Forelimb muscle (tissue), 1 donor: ENCODE measurements at regions not wholly inside any gene's neighbourhood (a gene's known extent, or its start where the extent isn't known, plus 50 kb on each side); places are given as distances from the start of the nearest gene placed in this dataset.
"Not testable (repeated sequence)": the region's sequence is repeated elsewhere in the genome, so short reads cannot be mapped to it uniquely, and the experiment has no call there.

Source experiments
- DNase-seq: peaks from one replicate; pipeline ENCODE4 v3.0.0-alpha.2; 2013; ENCODE audit warnings: low read depth

DNA sequence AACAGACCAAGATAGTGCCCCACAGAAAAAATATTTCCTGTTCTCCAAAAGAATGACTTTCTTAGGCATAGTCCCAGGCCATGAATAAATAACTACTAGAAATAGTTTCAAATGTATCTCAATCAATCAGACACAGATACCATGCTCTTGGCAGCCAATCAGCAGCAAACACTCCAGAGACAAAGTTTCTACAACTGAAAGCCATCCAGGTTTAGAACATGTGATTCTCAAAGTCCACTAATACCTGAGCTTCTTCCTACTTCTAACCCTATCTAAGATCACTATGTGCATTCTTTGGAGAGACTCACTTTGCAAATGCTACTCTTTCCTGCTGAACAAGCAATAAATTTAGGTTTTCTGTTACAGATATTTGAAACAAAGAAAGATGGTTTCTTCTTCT is 425.8 kb upstream of the GRIN3A start:
- DNase-seq, result no peak

DNA sequence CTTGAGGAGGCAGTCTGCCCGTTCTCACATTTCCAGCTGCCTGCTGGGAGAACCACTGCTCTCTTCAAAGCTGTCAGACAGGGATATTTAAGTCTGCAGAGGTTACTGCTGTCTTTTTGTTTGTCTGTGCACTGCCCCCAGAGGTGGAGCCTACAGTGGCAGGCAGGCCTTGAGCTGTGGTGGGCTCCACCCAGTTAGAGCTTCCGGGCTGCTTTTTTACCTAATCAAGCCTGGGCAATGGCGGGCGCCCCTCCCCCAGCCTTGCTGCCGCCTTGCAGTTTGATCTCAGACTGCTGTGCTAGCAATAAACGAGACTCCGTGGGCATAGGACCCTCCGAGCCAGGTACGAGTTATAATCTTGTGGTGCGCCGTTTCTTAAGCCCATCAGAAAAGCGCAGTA is 414.6 kb upstream of the GRIN3A start:
- DNase-seq, result not testable (repeated sequence)

DNA sequence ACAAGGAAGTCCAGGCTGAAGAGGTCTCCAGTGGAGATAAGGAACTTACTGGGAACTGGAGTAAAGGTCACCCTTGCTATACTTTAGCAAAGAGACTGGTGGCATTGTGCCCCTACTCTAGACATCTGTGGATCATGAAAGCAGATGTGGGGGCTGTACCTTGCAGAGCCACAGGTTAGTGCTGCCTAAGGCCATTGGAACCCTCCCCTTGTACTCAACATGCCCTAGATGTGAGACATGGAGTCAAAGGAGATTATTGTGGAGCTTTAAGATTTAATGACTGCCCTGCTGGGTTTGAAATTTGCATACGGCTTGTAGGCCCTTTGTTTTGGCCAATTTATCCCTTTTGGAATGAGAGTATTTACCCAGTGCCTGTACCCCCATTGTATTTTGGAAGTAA is 397.3 kb upstream of the GRIN3A start:
- DNase-seq, result no peak

DNA sequence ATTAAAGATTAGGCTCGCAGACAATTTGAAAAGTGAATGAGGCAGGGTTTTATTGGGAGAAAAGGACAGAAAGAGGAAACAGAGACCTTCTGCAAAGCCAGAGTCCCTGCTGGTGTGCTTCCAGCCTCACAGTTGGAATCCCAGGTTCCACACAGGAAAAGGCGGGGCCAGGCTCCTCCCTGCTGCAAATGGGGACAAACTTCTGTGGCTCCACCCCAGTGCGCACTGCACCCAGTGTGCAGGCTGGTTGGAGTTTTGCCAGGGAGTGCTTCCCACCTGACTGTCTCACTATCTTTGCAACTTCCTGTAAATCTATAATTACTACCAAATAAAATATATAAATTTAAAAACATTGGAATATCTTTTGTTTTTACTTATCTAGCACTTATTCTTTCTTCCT is 386.0 kb upstream of the GRIN3A start:
- DNase-seq, result no peak

DNA sequence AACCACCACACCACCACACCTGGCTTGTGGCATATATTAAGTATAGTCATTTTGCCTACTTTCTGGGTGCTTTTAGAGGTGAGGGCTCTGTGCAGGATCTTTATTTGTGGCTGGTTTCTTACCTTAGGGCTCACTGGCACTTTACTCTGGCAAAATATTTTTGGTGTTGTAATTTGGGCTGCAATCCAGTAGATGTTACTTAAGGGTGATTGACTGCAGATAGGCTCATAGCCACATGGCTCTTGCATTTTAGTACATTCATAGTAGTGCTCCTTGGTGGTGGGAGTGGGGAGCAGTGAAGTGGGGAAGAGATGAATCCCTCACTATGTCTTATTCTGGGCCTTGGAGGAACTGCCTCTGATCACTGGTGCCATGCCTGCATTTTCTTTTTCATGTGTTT is 376.1 kb upstream of the GRIN3A start:
- DNase-seq, result no peak

DNA sequence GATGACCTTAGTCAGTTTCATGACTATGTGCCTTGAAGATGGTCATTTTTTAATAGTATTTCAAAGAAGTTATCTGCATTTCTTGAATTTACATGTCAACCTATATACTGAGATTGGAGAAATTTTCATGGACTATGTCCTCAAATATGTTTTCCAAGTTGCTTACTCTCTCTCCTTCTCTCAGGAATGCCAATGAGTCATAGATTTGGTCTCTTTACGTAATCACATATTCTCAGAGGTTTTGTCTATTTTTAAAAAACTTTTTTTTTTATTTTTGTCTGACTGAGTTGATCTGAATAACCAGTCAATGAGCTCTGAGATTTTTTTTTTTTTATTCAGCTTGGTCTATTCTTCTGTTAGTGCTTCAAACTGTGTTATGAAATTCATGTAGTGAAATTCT is 374.7 kb upstream of the GRIN3A start:
- DNase-seq, result no peak

DNA sequence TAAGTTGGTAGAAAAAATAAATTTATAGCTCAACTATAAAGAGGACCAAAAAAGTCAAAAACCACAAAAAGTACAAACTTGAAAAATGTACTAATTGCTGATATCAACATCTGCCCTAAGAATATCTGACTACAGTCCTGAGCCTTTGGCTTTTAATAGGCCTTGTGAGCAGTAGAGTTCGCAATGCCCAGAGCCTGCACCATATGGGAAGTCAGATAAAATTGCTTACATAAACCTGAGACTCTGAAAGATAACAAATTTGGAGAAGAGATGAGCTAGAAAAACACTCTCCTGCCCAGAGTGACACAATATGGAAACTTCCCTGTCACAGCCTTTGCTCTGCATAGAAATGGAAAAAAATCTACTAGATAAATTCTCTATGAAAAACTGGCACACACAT is 368.0 kb upstream of the GRIN3A start:
- DNase-seq, result no peak

DNA sequence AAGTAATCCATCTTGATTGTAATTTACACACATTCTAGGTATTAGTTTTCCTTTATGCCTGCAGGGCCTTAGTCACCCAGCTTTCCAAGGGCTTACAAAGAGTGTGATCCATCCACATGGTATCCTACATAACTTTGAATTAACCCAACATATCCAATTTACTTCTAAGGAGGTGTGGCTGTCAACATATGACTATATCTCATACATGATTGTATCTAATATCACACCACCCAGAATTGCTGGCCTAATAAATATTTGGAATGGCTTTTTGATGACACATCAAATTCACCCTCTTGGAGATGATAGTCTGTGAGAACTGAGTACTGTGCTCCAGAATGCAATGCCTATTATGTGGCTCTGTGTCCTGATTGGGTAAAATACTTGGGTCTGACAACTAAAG is 363.3 kb upstream of the GRIN3A start:
- DNase-seq, result no peak

DNA sequence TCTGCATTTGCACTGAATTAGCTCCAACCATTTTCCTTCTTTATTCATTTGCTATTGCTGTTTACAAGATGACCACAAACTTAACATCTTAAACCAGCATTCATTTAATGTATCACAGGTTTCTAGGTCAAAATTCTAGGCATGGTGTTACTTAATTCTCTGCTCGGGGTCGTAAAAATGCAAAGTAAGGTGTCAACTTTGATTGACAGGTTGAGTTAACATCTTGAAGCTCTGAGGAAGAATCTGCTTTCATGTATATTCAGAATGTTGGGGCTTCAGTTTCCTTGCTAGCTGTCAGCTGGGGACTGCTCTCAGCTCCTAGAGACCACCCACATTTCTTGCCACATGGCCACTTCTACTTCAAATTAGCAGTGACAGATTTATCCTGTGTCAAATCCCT is 348.7 kb upstream of the GRIN3A start:
- no peak for DNase-seq

DNA sequence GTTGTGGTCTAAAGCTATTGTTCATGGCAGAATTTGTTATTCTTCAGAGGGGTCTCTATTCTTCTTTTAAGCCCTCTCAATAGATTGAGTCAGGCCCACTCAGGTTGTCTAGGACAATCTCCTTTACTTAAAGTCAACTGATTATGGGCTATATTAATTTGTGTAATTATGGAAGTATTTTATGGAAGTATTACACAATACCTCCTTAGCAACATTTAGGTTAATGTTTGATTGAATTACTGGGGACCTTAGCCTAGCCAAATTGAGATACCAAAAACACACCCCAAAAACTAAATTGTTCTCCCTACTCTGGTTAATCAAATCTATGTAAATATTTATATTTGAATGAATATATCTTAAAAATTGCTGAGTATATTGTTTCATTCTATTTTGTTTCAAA is 347.1 kb upstream of the GRIN3A start:
- DNase-seq, result no peak

DNA sequence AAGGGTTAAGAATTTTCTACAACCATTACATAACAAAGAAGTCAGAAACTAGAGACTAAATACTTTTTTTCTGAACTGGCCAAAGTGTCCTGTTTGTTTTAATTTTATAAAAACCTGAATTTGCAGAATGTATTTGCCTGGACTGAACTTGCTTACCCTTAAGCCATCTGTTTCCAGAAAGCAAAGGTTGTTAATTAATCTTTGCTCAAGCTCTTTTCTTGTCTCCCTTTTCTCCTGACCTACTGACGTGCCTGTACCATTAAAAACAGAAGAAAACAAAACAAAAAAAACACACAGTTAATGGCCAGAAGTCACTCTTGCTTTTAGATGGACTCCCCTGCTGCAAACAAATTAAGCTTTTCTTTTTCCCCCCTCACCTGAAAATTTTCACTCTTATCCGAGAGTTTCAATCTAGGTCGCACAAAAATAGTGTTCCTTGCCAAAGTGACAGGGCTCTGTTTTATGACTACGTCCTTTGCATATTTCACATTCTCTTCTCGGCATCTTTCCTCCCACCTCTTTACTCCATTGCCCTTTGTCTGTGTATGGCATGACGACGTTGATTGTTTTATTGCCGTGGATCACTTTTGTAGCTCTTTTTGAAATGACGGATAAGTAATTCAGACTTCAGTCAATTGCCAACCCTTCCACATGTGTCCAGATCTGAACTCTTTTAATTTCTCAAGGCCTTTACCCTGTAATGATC is 333.8 kb upstream of the GRIN3A start:
- DNase-seq, result no peak

DNA sequence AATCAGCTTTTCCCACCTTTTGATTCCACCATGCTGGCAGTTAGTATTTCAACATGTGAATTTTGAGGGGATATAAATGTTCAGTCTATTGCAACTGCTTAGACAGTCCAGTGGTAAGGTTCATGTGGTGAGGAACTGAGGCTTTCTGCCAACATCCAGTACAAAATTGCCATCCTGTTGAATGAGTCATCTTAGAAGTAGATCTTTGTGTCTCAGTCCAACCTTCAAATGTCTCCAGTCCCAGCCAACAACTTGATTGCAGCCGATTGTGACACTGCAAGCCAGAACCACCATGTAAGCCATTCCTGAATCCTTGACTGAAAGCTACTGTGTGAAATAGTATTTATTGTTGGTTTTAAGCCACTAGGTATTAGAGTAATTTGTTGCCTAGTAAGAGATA is 331.5 kb upstream of the GRIN3A start:
- no peak for DNase-seq

DNA sequence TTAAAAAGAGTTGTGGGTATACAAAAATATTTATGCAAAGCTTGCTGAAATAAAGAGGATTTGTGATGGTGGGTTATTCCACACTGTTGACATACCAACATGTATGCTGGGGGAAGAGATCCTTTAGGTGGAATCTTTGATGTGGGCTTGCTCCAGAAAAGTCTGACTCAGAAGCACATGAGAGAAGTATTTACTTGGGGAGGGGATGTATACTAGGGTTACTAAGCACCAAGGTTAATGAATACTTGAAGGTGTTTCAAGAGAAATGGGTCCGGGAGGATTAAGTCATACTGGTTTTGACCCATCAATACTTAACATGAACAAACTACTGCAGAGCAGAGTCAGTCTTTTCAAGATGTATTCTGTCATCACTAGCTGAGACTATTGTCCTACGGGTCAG is 316.4 kb upstream of the GRIN3A start:
- DNase-seq, result no peak

DNA sequence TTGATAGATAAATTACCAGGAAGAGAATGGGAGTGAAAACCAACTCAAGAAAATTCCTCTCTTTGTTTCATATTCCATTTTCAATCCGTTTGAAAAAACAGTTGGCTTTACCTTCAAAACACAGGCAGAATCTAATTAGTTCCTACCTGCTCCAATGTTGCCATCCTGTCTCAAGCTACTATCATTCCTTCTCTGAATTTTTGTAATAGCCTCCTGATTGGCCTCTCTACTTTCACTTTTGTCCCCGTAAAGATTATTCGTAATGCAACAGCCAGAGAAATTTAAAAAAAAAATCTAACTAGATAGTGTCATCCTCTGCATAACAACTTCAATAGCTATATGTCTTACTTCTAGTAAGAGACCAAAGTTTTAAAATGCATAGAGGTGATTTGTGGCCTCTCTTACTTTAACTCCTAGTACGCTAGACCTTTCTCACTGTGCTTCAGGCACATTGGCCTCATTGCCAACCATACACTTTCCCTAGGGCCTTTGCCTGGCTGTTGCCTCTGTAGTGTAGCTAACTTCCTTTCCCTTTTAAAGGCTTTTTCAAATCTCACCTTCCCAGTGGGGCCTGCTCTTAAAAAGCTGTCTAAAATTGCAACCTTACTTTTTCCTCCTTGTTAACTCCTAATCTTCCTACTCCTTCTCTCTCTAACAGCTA is 311.3 kb upstream of the GRIN3A start:
- DNase-seq, result no peak

DNA sequence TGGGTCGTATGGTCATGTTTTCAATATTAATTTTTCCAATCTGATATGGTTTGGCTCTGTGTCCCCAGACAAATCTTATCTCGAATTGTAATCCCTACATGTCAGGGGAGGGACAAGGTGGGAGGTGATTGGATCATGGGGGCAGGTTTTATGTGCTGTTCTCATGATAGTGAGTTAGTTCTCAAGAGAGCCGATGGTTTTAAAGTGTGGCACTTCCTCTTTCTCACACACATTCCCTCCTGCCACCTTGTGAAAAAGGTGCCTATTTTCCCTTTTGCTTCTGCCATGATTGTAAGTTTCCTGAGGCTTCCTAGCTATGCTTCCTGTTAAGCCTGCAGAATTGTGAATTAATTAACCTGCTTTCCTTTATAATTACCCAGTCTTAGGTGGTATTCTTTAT is 309.1 kb upstream of the GRIN3A start:
- no peak for DNase-seq

DNA sequence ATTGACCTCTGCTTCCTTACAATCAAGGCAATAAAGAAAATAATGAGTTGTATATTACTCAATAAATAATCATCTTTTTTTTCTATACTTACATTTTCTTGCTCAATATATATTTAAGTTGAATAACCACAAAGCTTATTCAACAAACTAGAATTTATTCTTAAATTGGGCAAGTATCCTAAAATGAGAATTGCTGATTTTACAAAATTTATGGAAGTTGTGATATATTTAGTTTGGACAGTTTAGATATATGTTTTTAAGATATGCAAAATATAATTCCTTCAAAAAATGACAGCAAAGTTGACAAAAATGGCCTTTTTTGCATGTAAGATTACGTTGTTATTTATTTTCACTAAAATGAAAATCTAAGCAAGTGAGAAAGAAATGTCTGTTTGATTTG is 305.7 kb upstream of the GRIN3A start:
- no peak for DNase-seq

DNA sequence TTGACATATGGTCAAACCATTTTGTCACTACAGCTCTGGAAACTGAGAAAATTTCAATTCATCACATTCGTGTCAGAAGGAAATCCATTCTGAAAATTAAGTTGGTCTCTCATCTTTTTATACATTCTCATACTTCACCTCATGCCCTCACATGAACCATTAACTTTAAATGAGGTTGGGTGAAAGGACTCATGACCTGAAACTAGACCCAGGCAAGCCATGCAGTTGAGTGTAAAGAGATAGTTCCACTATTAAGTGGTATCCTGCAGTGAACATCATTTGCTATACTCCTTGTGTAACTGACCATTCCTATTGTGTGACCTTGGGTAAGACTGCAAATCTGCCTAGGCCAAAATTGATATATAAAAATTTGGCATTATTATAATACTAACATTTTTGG is 299.6 kb upstream of the GRIN3A start:
- no peak for DNase-seq

DNA sequence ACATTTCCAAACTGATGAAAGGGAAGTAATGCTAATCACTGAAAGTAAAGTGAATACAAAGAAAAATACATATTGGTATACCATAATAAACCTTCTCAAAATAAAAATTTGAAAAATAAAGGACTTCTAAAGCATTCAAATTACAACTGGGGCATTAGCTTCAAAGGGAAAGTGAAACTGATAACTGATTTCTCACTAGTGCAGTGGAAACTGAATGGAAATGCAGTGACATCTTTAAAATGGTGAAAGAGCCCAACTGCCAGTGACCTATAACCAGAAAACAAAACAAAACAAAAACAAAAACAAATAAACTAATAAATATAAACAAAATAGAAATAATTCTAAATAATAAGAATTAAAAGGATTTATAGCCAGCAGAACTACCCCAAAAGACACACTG is 297.5 kb upstream of the GRIN3A start:
- no peak for DNase-seq

DNA sequence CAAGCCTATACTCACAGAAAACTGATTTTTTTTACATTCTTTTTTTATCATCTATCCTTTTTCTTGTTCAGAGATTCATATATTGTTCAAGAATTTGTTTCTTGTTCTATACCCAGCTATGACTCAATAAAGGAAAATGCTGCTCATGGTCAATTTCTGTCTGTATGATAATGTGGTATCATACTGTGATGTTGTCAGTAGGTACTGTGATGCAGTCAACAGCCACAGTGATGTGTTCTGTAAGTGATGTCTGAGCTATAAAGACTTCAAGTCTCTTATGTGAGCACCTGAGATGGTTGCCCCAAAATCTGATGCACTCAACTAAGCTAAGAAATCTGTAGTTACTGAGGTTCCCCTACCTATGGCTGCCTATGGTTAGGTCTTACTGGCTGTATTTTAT is 294.2 kb upstream of the GRIN3A start:
- DNase-seq, result no peak

DNA sequence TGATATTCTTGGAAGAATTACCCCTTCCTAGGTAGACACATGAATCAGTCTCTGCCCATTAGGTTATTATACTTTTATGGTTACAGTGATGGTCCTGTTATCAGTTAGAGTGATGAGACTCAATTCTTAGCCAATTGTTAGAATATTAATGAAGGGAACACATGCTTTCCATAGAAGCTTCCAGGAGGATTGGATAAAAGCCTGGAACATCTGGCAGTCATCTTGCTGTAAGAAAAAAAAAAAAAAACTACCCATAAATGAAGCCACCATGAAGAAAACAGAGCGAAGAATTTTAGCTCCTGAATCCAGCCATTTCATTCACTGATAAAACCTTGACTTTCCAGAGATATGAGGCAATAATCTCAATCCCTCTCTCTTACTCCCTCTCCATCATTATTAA is 262.5 kb upstream of the GRIN3A start:
- peak; percentile 48 for DNase-seq

DNA sequence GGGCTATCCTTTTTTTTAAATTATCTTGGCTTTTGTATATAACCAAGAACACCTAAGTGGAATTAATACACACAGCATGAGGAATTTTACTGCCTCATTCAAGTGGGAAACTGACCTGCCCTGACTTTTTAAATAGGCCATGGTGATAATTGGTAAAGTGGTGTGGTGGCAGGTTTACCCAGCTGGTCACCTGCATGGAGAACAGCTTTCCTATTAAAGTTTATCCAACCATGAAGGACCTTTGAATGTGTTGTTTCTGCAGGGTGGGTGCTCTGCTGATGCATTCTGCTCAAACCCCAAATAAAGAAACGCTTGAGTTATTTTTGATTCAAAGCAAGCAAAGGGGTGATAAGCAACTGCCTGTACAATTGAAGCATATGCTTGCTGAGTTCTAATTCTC is 261.0 kb upstream of the GRIN3A start:
- no peak for DNase-seq

DNA sequence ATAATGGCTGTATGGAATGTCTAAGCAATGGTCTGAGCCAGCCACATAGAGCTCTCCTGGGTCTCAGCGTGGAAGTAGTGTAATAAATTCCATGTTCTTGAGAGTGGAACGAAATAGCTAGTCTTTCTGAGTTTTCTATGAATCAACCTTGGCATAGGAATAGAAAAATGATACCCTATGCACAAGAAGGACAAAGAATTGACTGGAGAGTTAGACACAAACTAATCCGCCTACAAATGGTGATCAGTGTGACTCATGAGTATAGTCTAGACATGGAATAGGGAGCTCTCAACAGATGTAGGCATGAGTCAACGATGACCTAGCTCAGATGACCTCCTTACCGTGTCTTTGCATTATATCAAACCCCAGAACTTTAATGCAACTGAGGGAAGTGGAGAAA is 256.8 kb upstream of the GRIN3A start:
- DNase-seq, result no peak

DNA sequence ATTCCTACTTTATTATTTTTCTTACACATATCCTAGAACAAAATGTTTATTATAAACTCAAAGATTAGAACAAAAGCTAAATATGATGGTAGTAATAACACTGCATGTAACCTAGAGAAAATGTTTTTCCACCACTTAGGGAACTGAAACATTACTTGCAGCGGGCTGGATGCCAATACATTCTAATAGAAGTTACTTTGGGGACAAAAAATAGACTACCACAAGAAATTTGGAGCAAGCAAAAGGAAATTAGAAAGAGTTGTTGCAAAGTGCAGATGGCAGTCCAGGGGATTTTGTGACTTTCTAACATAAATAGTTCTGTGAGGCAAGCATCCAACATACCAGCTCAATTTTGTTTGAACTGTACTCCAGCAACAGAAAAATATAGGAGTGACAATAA is 255.3 kb upstream of the GRIN3A start:
- DNase-seq, result no peak

DNA sequence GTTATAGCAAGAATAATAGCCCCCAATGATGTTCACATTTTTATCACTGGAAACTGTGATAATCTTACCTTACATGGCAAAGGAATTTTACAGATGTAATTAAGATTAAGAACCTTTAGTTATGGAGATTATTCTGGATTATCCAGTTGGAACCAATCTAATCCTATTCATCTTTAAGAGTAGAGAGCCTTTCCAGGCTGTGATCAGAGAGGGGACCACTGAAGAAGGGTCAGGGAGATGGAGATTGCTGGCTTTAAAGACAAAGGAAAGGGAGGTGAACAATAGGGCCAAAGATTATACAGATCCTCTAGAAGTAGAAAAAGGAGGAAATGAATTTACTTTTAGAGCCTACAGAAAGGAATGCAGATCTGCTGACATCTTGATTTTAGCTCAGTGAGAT is 253.5 kb upstream of the GRIN3A start:
- no peak for DNase-seq
